Epidermal melanocyte (primary cell): ENCODE measurements at regions not wholly inside any gene's neighbourhood (a gene's known extent, or its start where the extent isn't known, plus 50 kb on each side); places are given as distances from the start of the nearest gene placed in this dataset.
"Not testable (repeated sequence)": the region's sequence is repeated elsewhere in the genome, so short reads cannot be mapped to it uniquely, and the experiment has no call there.

Experiments
- DNase-seq: peaks from one replicate; pipeline ENCODE4 v3.0.0; 2011; ENCODE audit warnings: low spot score; ENCODE audit not compliant: insufficient read length

- no peak for DNase-seq
These were observed 479.9 kb upstream of the CDH11 start for GRCh38 chr16:65601781-65602180.

- no peak for DNase-seq
These were observed 478.8 kb upstream of the CDH11 start for GRCh38 chr16:65600629-65601028.

- DNase-seq = no peak
These were observed 478.2 kb upstream of the CDH11 start for GRCh38 chr16:65600046-65600445.

GRCh38 chr16:65598621-65599020 lies 476.8 kb upstream of the CDH11 start:
- no peak for DNase-seq

GRCh38 chr16:65583498-65583897 lies 461.6 kb upstream of the CDH11 start:
- no peak for DNase-seq

- DNase-seq = no peak
These were observed 457.2 kb upstream of the CDH11 start for GRCh38 chr16:65579050-65579449.

GRCh38 chr16:65576631-65577030 lies 454.8 kb upstream of the CDH11 start:
- DNase-seq = no peak

GRCh38 chr16:65576139-65576538 lies 454.3 kb upstream of the CDH11 start:
- no peak for DNase-seq

- DNase-seq = no peak
These were observed 452.6 kb upstream of the CDH11 start for GRCh38 chr16:65574326-65574966.

GRCh38 chr16:65572156-65572555 lies 450.3 kb upstream of the CDH11 start:
- DNase-seq = peak; percentile 41

- no peak for DNase-seq
These were observed 448.4 kb upstream of the CDH11 start for GRCh38 chr16:65570261-65570660.

- no peak for DNase-seq
These were observed 438.0 kb upstream of the CDH11 start for GRCh38 chr16:65559846-65560245.

GRCh38 chr16:65549689-65550088 lies 427.8 kb upstream of the CDH11 start:
- DNase-seq = not testable (repeated sequence)

- DNase-seq = no peak
These were observed 426.6 kb upstream of the CDH11 start for GRCh38 chr16:65548470-65548869.

GRCh38 chr16:65547772-65548446 lies 426.0 kb upstream of the CDH11 start:
- peak; percentile 30 for DNase-seq

- DNase-seq = no peak
These were observed 424.5 kb upstream of the CDH11 start for GRCh38 chr16:65546353-65546791.

- DNase-seq = no peak
These were observed 423.6 kb upstream of the CDH11 start for GRCh38 chr16:65545413-65545956.

GRCh38 chr16:65543781-65544740 lies 422.2 kb upstream of the CDH11 start:
- DNase-seq = no peak

GRCh38 chr16:65541646-65542045 lies 419.8 kb upstream of the CDH11 start:
- no peak for DNase-seq

GRCh38 chr16:65540901-65541300 lies 419.0 kb upstream of the CDH11 start:
- no peak for DNase-seq

- DNase-seq = no peak
These were observed 417.1 kb upstream of the CDH11 start for GRCh38 chr16:65538976-65539375.

GRCh38 chr16:65537336-65537735 lies 415.5 kb upstream of the CDH11 start:
- no peak for DNase-seq
